ENCODE measurements at regions not wholly inside any gene's neighbourhood (a gene's known extent, or its start where the extent isn't known, plus 50 kb on each side); places are given as distances from the start of the nearest gene placed in this dataset.

- TF ChIP-seq HNF1A (IDR thresholded peaks at IDR 0.05; ENCODE audit: low read depth), result no peak
- no peak for TF ChIP-seq HNF1A (CRISPR knock-in tag; IDR thresholded peaks at IDR 0.05; ENCODE audit: borderline replicate concordance)
- TF ChIP-seq ZNF484 (CRISPR knock-in tag; IDR thresholded peaks at IDR 0.05; ENCODE audit: borderline replicate concordance, low read depth), result no peak
Observed at GRCh38 chr6:153214436-153214835, 83.4 kb upstream of the RGS17 start (continued).

GRCh38 chr6:153210083-153210482 is 79.0 kb upstream of the RGS17 start:
- under 1% methylated on average over 5 of the region's 5 CpGs for WGBS (ENCODE audit: low lambda C conversion rate)
- DNase-seq (ENCODE audit: low spot score) (no peak), ATAC-seq (no peak), FAIRE-seq (no peak)
- Histone ChIP-seq H3K4me1 (ENCODE audit: insufficient read depth, low read length) (no peaks in the 10 kb centered on the region), H3K4me2 (ENCODE audit: low read depth, low read length) (no peak overlapping the region), H3K79me2 (ENCODE audit: insufficient read depth, low read length) (no peaks in the 10 kb centered on the region), H3K27ac (ENCODE audit: extremely low read length, insufficient read depth, low read length) (no peak overlapping the region), H3K36me3 (replicated peaks in 1 of 2; ENCODE audit: control insufficient read depth in 1 of 2, insufficient read depth in 2 of 2, low read length in 2 of 2) (no peaks in the 10 kb centered on the region), H4K20me1 (ENCODE audit: insufficient read depth, low read length) (no peaks in the 10 kb centered on the region), H3K27me3 (ENCODE audit: control insufficient read depth in 1 of 2, insufficient read depth in 2 of 2, low read length in 2 of 2) (no peaks in the 10 kb centered on the region), H2AFZ (ENCODE audit: low read length) (no peak overlapping the region), H3K9me3 (ENCODE audit: low read length) (no peaks in the 10 kb centered on the region), H3K4me3 (replicated peaks in 1 of 3; ENCODE audit: insufficient read depth in 1 of 3, low read depth in 2 of 3, low read length in 3 of 3) (no peak overlapping the region), H3K9ac (ENCODE audit: insufficient read depth, low read depth, low read length) (no peak overlapping the region)
- intact Hi-C loops (cut with micrococcal nuclease; ENCODE audit: unreplicated experiment) (no loop called here), in situ Hi-C loops (cut with HindIII; ENCODE audit: extremely low pct_ligation_motif_present, low pct_unique_long_range_greater_than_20kb) (no loop called here)
- BruUV-seq (replicated peaks), result no TSS peak
- CTCF ChIA-PET (ENCODE audit: low intra/inter-chr PET ratio, low total read pairs), result no interaction called here
- POLR2A ChIA-PET, result no interaction called here
- TF ChIP-seq ARNT (IDR thresholded peaks at IDR 0.05) (no peak), MTA1 (CRISPR knock-in tag; IDR thresholded peaks at IDR 0.05; ENCODE audit: borderline replicate concordance) (no peak), ZHX1 (CRISPR knock-in tag; IDR thresholded peaks at IDR 0.05; ENCODE audit: low read depth) (no peak), SMYD3 (CRISPR knock-in tag; IDR thresholded peaks at IDR 0.05) (no peak), NFYB (CRISPR knock-in tag; IDR thresholded peaks at IDR 0.05) (no peak), NFIC (IDR thresholded peaks at IDR 0.05; ENCODE audit: low read length) (no peak), CEBPG (CRISPR knock-in tag; IDR thresholded peaks at IDR 0.05) (no peak), RBFOX2 (IDR thresholded peaks at IDR 0.05; ENCODE audit: low read depth, low read length) (no peak), ZNF878 (CRISPR knock-in tag; IDR thresholded peaks at IDR 0.05) (no peak), NRL (CRISPR knock-in tag; IDR thresholded peaks at IDR 0.05; ENCODE audit: borderline replicate concordance) (no peak), NR2F2 (IDR thresholded peaks at IDR 0.05; ENCODE audit: borderline replicate concordance, low read depth) (no peak), DNMT1 (CRISPR knock-in tag; IDR thresholded peaks at IDR 0.05) (no peak), GABPB1 (CRISPR knock-in tag; IDR thresholded peaks at IDR 0.05) (no peak), ZBTB34 (CRISPR knock-in tag; IDR thresholded peaks at IDR 0.05) (no peak)
